Inflammatory macrophage treated with lipopolysaccharide for 1 hour (primary cell): ENCODE measurements at regions not wholly inside any gene's neighbourhood (a gene's known extent, or its start where the extent isn't known, plus 50 kb on each side); places are given as distances from the start of the nearest gene placed in this dataset.

Experiments
- DNase-seq, 2 donors: peaks; one replicate each; pipeline ENCODE4 v3.0.0-alpha.2; 2020 to 2022

DNA sequence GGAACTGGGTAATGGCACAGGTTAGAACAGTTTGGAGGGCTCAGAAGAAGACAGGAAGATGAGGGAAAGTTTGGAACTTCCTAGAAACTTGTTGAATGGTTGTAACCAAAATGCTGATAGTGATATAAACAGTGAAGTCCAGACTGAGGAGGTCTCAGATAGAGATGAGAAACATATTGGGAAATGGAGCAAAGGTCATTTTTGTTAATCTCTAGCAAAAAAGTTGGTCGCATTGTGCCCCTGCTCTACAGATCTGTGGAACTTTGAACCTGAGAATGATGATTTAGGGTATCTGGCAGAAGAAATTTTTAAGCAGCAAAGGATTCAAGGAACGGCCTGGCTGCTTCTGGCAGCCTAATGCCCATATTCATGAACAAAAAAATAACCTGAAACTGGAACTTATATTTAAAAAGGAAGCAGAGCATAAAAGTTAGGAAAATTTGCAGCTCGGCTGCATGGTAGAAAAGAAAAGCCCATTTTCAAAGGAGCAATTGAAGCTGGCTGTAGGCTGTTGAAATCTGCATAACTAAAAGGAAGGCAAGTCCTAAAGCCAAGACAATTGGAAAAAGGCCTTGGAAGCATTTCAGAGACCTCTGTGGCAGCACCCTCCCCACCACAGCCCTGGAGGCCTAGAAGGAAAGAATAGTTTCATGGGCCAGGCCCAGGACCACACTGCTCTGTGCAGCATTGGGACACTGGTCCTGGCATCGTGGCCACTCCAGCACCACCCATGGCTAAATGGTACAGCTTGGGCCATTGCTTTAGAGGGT, 182.6 kb upstream of the CD96 start:
- no peak for DNase-seq

DNA sequence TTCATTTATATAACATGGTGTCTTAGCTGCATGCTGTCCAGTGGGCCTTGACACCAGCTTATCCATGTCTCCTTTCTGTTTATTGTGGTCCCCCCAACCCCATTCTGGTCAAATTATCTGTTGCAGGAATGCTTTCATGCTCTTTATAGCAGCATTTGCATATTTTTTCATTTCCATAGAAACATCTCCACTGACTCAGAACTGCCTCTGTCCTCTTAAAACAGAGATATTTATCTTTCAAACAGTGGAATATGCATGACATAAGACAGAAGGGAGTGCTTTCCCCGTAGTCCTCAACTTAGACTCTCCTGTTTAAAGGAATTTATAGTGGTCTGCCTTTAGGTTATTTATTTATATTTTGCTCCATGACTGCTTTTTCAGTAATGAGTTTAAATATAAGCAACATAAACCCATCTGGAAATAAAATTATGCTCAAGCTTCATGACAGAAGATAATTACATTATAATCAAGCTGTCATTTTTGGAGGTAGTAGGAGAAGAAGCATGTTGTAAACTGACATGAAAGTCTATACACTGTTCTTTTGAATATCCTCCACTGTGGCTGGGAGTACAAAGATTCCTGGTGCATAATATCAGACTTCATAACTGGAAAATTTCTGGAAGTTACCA, 179.5 kb upstream of the CD96 start:
- DNase-seq = no peak

DNA sequence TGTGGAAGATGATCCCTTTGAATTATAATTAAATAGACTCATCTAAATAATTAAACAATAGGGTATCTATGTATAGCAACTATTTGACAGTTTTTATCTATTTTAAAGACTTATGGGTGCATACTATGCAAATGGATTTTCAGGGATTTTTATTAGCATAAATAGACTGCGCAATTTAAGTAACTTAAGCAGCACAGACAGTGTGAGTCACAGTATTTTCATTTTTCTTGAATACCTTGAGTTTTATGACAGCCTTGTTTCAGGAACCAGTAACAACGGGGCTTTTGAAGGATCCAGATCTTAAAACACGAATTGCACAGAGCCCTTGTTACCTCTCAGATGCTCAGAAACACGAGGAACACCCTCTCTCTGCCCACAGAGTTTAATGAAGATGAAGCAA, 175.5 kb upstream of the CD96 start:
- no peak for DNase-seq

DNA sequence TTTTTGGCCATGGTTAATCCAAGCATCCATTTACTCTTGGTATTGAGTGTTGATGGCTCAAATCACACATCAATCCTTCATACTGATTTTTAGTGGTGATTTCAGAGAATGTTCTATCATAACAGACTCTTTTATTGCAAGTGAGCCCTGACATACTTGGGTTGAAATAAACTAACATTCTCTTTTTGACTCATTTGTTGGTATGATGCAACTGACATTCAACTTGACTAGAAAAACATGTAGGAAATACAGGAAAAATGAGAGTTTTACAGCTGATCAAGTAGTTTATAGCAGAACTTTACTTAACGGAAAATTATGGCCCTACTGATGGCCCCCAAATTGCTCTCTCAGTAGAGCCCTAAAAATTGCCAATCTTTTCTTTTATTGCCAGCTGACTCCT, 173.9 kb upstream of the CD96 start:
- no peak for DNase-seq

- no peak for DNase-seq
These were observed 172.0 kb upstream of the CD96 start for GRCh38 chr3:111369958-111370357.

DNA sequence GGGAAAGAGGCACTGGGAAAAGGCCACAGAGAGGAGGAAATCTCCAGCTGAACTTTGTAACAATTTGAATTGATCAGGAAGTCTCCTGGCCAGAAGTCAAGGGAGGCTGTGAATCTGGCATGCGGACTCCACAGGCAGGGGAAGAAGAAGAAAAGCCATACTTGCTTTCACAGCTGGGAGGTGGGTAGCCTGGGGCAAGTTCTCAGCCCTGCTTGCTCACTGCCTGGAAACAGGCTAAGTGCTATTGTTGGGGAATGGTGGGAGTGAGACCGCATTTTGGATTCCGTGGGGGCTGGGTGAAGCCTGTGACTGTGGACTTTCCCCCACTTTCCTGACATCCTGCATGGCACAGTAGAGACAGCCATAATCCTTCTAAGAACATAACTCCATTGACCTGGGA, 168.8 kb upstream of the CD96 start:
- no peak for DNase-seq

DNA sequence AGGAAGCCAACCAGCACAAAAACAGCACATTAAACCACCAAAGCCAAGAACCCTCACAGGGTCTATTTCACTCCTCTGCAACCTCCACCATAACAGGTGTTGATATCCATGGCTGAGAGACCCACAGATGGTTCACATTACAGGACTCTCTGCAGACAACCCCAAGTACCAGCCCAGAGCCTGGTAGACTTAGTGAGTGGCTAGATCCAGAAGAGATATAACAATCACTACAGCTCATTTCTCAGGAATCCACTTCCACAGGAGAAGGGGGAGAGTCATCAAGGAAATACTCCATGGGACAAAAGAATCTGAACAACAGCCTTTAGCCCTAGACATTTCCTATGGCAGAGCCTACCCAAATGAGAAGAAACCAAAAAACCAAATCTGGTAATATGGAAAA, 168.1 kb upstream of the CD96 start:
- DNase-seq = no peak

DNA sequence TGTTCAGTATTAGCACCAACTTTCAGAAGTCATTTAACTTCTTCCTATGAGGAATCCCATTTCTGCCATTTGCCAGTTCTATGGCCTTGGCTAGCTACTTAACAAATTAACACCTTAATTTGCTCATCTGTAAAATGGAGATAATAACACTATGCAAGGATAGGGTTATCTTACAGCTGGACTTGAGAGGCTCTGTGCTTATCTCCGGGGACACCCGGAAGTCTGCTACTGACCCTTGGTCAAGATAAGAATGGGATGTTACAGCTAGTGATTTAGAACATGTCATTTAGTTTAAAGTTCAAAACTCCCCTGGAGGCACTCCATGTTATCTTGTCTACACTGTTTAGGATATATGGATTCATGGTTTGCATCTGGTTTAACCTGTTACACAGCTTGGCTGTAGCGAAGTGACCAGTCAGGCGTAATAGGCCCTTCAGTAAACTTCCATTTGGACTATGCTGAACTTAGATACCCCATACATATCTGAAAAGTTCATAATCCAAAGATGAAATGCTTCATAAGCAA, 156.0 kb upstream of the CD96 start:
- no peak for DNase-seq

DNA sequence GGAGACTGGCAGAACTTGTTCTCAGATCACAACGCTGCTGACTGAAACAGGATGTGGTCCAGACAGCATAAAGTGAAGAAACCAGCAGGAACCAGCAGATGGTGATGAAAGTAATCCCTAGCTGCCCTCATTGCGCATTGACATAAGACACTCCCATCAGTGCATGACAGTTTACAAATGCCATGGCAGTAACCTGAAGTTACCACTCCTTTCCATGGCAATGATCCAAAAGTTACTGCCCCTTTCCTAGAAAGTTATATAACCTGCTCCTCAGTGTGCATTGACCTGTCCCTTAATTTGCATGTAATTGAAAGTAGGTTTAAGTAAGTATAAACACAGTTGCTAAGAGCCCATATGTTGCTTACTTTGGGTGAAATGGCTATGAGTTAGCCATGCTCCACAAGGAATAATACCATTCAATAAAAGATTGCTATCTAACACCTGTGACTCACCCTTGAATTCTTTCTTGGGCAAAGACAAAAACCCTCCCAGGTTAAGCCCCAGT, 149.1 kb upstream of the CD96 start:
- no peak for DNase-seq

DNA sequence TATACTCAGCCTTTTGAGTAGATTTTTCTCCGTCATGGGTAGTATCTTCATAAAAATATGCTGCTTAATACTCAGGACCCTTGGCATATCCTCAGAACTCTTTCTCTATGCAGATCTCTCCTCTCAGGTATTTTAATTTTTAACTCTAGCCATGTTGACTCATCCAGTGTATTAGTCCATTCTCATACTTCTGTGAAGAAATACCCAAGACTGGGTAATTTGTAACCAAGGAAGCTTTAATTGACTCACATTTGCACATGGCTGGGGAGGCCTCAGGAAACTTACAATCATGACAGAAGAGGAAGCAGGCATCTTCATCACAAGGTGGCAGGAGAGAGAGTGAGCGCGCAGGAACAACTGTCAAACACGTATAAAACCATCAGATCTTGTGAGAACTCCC, 129.3 kb upstream of the CD96 start:
- DNase-seq = no peak

GRCh38 chr3:111414531-111414930, 127.5 kb upstream of the CD96 start:
- no peak for DNase-seq

- no peak for DNase-seq
These were observed 127.0 kb upstream of the CD96 start for GRCh38 chr3:111415018-111415417.

GRCh38 chr3:111418391-111418790, 123.6 kb upstream of the CD96 start:
- no peak for DNase-seq

GRCh38 chr3:111428301-111428700, 113.7 kb upstream of the CD96 start:
- DNase-seq = no peak

DNA sequence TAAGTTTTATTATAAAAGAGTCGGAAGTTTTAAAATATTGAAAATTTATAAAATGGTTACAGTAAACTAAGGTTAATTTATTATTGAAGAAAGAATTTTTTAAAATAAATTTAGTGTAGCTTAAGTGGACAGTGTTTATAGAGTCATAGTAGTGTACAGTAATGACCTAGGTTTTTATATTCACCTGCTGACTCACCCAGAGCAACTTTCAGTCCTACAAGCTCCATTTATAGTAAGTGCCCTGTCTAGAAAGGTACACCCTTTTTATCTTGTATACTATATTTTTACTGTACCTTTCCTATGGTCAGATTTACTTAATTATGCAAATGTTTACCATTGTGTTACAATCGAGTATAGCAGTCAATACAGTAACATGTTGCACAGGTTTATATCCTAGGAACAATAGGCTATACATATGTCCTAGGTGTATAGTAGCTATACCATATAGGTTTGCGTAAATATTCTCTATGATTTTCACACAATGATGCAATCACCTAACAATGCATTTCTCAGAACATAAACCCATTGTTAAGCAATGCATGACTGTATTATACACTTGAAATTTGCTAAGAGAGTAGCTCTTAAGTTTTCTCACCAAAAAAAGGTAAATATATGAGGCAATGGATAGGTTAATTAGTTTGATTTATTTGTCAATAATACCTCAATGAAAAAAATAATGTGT, 106.9 kb upstream of the CD96 start:
- DNase-seq = no peak

DNA sequence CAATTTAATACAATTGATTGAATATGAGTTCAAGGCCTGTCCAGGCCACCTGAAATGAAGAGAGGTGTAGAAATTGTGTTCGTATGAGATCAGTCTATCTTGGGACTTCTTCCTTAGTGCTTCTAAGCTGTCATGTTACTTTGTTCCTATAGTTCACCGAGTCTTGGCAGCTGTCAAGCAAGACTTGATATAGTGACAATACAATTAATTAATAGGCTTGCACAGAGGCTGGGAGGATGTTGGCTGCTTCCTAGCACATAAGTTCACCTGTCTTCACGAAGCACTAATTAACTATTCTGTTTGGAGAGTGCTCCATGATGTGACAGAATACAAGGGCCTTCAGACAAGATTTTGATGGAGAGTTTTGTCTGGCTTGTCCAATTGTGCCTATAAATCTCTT, 103.7 kb upstream of the CD96 start:
- no peak for DNase-seq

DNA sequence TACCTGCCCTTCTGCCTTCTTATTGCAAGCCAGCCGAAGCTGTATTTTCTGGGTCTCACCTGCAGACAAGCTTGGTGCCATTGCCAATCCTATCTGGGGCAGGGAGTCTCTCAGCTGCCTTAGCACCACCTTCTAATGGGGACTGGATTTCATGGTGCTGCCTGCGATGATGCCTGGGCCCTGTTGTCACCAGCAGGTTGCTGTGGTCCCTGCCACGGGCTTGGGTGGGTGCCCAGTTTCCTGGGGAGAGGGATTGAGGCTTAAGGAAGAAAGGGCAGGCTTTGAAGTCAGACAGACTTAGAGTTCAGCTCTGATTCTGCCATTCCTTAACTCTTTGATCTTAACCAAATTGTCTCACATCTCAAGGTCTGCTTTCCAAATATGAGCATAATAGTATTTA, 87.4 kb upstream of the CD96 start:
- no peak for DNase-seq

GRCh38 chr3:111465081-111465670, 76.8 kb upstream of the CD96 start:
- no peak for DNase-seq

DNA sequence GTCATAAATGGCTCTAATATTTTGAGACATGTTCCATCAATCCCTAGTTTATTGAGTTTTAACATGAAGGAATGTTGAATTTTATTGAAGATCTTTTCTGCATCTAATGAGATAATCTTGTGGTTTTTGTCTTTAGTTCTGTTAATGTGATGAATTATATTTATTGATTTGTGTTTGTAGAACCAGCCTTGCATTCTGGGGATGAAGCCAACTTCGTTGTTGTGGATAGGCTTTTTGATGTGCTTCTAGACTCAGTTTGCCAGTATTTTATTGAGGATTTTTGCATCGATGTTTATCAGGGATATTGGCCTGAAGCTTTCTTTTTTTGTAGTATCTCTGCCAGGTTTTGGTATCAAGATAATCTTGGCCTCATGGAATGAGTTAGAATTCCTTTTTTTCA, 72.0 kb upstream of the CD96 start:
- DNase-seq = no peak

- no peak for DNase-seq
These were observed 70.2 kb upstream of the CD96 start for GRCh38 chr3:111471831-111472230.

- DNase-seq = no peak
These were observed 69.4 kb upstream of the CD96 start for GRCh38 chr3:111472556-111472955.

DNA sequence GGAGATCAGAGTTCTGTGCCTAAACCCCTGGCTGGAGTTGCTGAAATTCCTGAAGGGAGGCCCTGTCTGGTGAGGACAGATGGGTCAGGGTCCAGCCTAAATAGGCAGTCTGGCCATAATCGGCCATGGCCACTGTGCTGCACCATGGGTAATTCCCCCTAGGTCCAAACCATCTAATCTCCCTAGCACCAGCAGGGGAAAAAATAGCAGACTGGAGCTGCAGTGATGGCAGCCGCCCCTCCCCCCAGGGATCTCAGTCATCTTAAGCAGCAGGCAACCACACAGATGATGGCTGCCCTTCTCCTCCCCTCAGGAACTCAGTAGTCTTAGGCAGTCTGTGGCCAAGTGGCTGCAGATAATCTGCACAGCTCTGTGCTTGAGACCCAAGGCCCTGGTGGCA, 68.4 kb upstream of the CD96 start:
- DNase-seq = no peak

- DNase-seq = no peak
These were observed 65.3 kb upstream of the CD96 start for GRCh38 chr3:111476701-111477100.

DNA sequence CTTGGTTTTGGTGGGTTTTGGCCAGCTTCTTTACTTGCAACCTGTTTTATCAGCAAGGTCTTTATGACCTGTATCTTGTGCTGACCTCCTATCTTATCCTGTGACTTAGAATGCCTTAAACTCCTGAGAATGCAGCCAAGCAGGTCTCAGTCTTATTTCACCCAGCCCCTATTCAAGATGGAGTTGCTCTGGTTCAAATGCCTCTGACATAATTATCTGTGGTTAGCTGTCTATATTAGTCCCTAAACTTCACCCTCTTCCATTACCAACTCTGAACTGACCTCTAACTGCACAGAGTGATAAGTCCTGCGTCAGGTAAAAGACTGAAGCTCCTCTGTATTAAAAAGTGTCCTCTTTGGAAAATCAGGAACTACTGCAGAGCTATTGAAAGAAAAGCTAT, 61.9 kb upstream of the CD96 start:
- DNase-seq = no peak
